ENCODE measurements at regions not wholly inside any gene's neighbourhood (a gene's known extent, or its start where the extent isn't known, plus 50 kb on each side); places are given as distances from the start of the nearest gene placed in this dataset.

- TF ChIP-seq CTCF (IDR thresholded peaks at IDR 0.05; ENCODE audit: insufficient read depth, low read depth, low read length) (no peak), EZH2 (IDR thresholded peaks at IDR 0.05; ENCODE audit: insufficient read depth, low read length) (no peak)
Measured at GRCh38 chrX:10048707-10049106, 81.5 kb downstream of the CLDN34 start.
